Body of pancreas (tissue), 4 donors: ENCODE measurements at regions not wholly inside any gene's neighbourhood (a gene's known extent, or its start where the extent isn't known, plus 50 kb on each side); places are given as distances from the start of the nearest gene placed in this dataset.
"Not testable (repeated sequence)": the region's sequence is repeated elsewhere in the genome, so short reads cannot be mapped to it uniquely, and the experiment has no call there.

Experiments used
- ATAC-seq: fragments of 150-250 bp; one replicate; pipeline ENCODE4 v1.9.1; 2016
- DNase-seq, 4 donors: peaks; one replicate each; pipeline ENCODE4 v3.0.0-alpha.2; 2019
- H3K27ac ChIP-seq, 4 donors: fragments of 200-600 bp; sonication (generic); 1 replicate in 3 of 4; 2 replicates in 1 of 4; pipeline versions ENCODE4 v1.5.1 to v1.6.1; 2016 to 2019; ENCODE audit warnings: mild to moderate bottlenecking in 1 of 4, mixed read lengths in 1 of 4, moderate library complexity in 1 of 4
- H3K27me3 ChIP-seq, 2 donors: fragments of 200-600 bp; sonication (generic); one replicate each; pipeline ENCODE4 v1.6.0; 2016; ENCODE audit warnings: mild to moderate bottlenecking in 1 of 2
- H3K36me3 ChIP-seq, 2 donors: fragments of 200-600 bp; sonication (generic); replicated peaks in 1 of 2; 2 replicates each; pipeline ENCODE4 v1.5.1; 2016; ENCODE audit warnings: low read depth in 2 of 2; ENCODE audit not compliant: insufficient read depth in 1 of 2
- H3K4me1 ChIP-seq: fragments of 200-600 bp; sonication (generic); one replicate; pipeline ENCODE4 v1.6.0; 2016
- H3K4me3 ChIP-seq, 2 donors: fragments of 200-600 bp; sonication (generic); 1 replicate in 1 of 2; 2 replicates in 1 of 2; pipeline ENCODE4 v1.5.1; 2016 to 2019
- H3K9me3 ChIP-seq, 3 donors: fragments of 200-600 bp; sonication (generic); 1 replicate in 2 of 3; 2 replicates in 1 of 3; pipeline ENCODE4 v1.5.1; 2016
- POLR2A ChIP-seq, 3 donors: fragments of 450-650 bp; IDR thresholded peaks; one replicate each; pipeline ENCODE4 v1.6.1; 2016; ENCODE audit warnings: antibody characterized with exemption in 3 of 3, mild to moderate bottlenecking in 2 of 3
- WGBS, 2 donors: methylation state at CpG; one replicate each; pipeline ENCODE4 v1.1.5; 2017; 5-methylcytosine and 5-hydroxymethylcytosine counted together
- intact Hi-C: fragments of 100-400 bp; cut with DNase I; formaldehyde crosslinking; loops from one replicate; pipeline ENCODE4 v1.15.1; 2023
- TF ChIP-seq, protein P1 (sequence below), 7 experiments: fragments of 450-650 bp in 4 of 7; fragments of 200-600 bp in 3 of 7; sonication (generic) in 3 of 7; IDR thresholded peaks; one replicate each; pipeline ENCODE4 v1.5.1; 2016 to 2019; ENCODE audit warnings: antibody characterized with exemption in 7 of 7

DNA sequence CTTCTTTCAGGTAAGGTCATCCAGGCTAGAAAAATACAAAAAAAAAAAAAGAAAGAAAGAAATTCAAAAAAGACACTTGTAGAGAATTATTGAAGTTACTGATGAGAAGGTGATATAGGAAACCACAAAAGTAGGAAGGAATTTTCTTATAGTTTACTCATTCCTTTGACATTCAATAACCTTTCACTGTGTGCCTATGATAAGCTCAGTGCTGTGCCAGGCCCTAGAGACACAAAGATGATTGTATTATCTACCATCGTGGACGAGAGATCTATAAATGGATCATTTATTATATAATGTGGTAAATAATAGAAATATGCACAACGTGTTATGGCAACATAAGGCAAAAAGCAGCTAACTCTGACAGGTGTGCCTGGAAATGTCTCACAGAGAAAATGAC, 109.6 kb upstream of the NGF start:
- Histone ChIP-seq H3K27ac (no peak overlapping the region), H3K4me3 (no peak overlapping the region), H3K27me3 (no peaks in the 10 kb centered on the region), H3K36me3 (no peaks in the 10 kb centered on the region), H3K9me3 (no peaks in the 10 kb centered on the region), H3K4me1 (peaks cover 11% of the 10 kb centered on the region)
- WGBS, 2 donors = 8 to 13% methylated on average over 3 of the region's 3 CpGs
- DNase-seq (no peak), ATAC-seq (no peak)
- intact Hi-C loops = no loop called here
- TF ChIP-seq, protein P1, sequence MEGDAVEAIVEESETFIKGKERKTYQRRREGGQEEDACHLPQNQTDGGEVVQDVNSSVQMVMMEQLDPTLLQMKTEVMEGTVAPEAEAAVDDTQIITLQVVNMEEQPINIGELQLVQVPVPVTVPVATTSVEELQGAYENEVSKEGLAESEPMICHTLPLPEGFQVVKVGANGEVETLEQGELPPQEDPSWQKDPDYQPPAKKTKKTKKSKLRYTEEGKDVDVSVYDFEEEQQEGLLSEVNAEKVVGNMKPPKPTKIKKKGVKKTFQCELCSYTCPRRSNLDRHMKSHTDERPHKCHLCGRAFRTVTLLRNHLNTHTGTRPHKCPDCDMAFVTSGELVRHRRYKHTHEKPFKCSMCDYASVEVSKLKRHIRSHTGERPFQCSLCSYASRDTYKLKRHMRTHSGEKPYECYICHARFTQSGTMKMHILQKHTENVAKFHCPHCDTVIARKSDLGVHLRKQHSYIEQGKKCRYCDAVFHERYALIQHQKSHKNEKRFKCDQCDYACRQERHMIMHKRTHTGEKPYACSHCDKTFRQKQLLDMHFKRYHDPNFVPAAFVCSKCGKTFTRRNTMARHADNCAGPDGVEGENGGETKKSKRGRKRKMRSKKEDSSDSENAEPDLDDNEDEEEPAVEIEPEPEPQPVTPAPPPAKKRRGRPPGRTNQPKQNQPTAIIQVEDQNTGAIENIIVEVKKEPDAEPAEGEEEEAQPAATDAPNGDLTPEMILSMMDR (IDR thresholded peaks at IDR 0.05) = no peak
- TF ChIP-seq POLR2A (IDR thresholded peaks at IDR 0.05) = no peak

GRCh38 chr1:115445090-115445489, 107.0 kb upstream of the NGF start:
- Histone ChIP-seq H3K36me3 (no peaks in the 10 kb centered on the region), H3K4me1 (peaks cover 11% of the 10 kb centered on the region), H3K27ac (no peak overlapping the region), H3K27me3 (no peaks in the 10 kb centered on the region), H3K4me3 (no peak overlapping the region), H3K9me3 (no peaks in the 10 kb centered on the region)
- intact Hi-C loops = no loop called here
- no peak for DNase-seq
- TF ChIP-seq, protein P1 (IDR thresholded peaks at IDR 0.05) = no peak
- TF ChIP-seq POLR2A (IDR thresholded peaks at IDR 0.05) = no peak
- ATAC-seq = no peak

DNA sequence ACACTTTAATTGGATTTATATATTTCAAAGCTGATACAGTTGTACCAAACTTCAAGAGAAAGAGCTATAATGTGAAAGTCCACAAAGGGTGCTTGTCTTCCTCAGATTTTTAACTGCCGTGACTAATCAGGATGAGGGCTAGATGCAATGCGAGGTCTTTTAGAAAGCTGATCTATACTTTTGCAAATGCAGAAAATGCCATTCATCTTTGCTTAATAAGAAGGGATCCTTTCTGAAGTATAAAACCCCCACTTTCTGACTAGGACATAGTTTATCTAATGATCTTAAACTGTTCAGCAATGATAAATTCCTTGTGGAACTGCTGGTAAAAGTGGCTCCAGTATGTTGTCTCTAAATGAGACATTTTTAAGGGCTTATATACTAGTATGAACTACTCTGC, 102.7 kb upstream of the NGF start:
- Histone ChIP-seq H3K27ac (no peak overlapping the region), H3K4me1 (no peaks in the 10 kb centered on the region), H3K27me3 (no peaks in the 10 kb centered on the region), H3K36me3 (no peaks in the 10 kb centered on the region), H3K9me3 (no peaks in the 10 kb centered on the region), H3K4me3 (no peak overlapping the region)
- 89 to 92% methylated on average over 2 of the region's 2 CpGs for WGBS, 2 donors
- DNase-seq = no peak
- ATAC-seq = no peak
- intact Hi-C loops = no loop called here
- TF ChIP-seq, protein P1 (IDR thresholded peaks at IDR 0.05) = no peak
- TF ChIP-seq POLR2A (IDR thresholded peaks at IDR 0.05) = no peak

DNA sequence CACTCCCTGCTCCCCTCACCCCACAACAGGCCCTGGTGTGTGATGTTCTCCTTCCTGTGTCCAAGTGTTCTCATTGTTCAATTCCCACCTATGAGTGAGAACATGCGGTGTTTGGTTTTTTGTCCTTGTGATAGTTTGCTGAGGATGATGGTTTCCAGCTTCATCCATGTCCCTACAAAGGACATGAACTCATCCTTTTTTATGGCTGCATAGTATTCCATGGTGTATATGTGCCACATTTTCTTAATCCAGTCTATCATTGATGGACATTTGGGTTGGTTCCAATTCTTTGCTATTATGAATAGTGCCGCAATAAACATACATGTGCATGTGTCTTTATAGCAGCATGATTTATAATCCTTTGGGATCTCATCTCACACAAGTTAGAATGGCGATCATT, 101.5 kb upstream of the NGF start:
- DNase-seq, H3K36me3 ChIP-seq, H3K4me1 ChIP-seq, ATAC-seq, H3K4me3 ChIP-seq, intact Hi-C loops, H3K27me3 ChIP-seq, H3K27ac ChIP-seq, H3K9me3 ChIP-seq: not testable (repeated sequence)
- WGBS, 2 donors = 84 to 100% methylated on average over 3 of the region's 3 CpGs

DNA sequence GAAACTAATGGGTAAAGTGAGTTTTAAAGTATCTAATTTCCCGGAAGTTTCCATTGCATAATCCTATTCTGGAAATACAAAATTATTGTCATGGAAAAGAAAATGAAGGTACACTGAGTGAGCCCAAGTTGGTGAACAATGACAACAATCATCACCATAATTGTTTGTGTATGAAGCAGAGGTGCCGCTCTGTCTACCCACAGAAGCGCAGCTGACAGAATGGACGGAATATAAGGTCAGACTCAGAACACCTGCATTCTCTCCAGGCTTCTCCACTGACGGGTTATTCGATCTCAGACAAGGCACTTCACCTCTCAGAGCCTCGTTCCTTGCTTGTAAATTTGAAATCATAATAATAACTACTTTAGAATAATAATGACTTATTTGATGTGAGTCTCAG, 99.1 kb upstream of the NGF start:
- no peaks in the 10 kb centered on the region for H3K27me3 ChIP-seq
- DNase-seq = no peak
- ATAC-seq = no peak
- H3K36me3 ChIP-seq = no peaks in the 10 kb centered on the region
- no peaks in the 10 kb centered on the region for H3K4me1 ChIP-seq
- 69 to 73% methylated on average over 7 of the region's 7 CpGs for WGBS, 2 donors
- no peaks in the 10 kb centered on the region for H3K9me3 ChIP-seq
- TF ChIP-seq POLR2A (IDR thresholded peaks at IDR 0.05) = no peak
- TF ChIP-seq, protein P1 (IDR thresholded peaks at IDR 0.05) = no peak
- intact Hi-C loops = no loop called here
- no peak overlapping the region for H3K27ac ChIP-seq
- no peak overlapping the region for H3K4me3 ChIP-seq
